Ramos (cell line): ENCODE measurements at regions not wholly inside any gene's neighbourhood (a gene's known extent, or its start where the extent isn't known, plus 50 kb on each side); places are given as distances from the start of the nearest gene placed in this dataset.

Experiments
- in situ Hi-C: fragments of 300-500 bp; cut with MboI; formaldehyde crosslinking; loops from one replicate; pipeline ENCODE4 v1.14.3; 2022; ENCODE audit warnings: low sequenced_read_pairs; ENCODE audit not compliant: unreplicated experiment

- in situ Hi-C loops: no loop called here
Measured at GRCh38 chr5:124996023-124996763, 249.8 kb upstream of the ZNF608 start.

GRCh38 chr5:124996764-124997077 lies 250.3 kb upstream of the ZNF608 start:
- in situ Hi-C loops: no loop called here

GRCh38 chr5:124997186-124997893 lies 250.9 kb upstream of the ZNF608 start:
- in situ Hi-C loops: no loop called here

- in situ Hi-C loops: no loop called here
Measured at GRCh38 chr5:124998520-124998919, 252.1 kb upstream of the ZNF608 start.

- in situ Hi-C loops: loop anchor here (10.0 kb wide), 1 partner anchor 258 kb away; the partner anchor contains the start of gene ZNF608
Measured at GRCh38 chr5:125002727-125003598, 256.5 kb upstream of the ZNF608 start.

GRCh38 chr5:125004009-125004408 lies 257.6 kb upstream of the ZNF608 start:
- in situ Hi-C loops: loop anchor here (10.0 kb wide), 1 partner anchor 259 kb away; the partner anchor contains the start of gene ZNF608

GRCh38 chr5:125005266-125005665 lies 258.8 kb upstream of the ZNF608 start:
- in situ Hi-C loops: loop anchor here (10.0 kb wide), 1 partner anchor 260 kb away; the partner anchor contains the start of gene ZNF608

- in situ Hi-C loops: loop anchor here (10.0 kb wide), 1 partner anchor 261 kb away; the partner anchor contains the start of gene ZNF608
Measured at GRCh38 chr5:125006011-125006685, 259.7 kb upstream of the ZNF608 start.

GRCh38 chr5:125010356-125010755 lies 263.9 kb upstream of the ZNF608 start:
- in situ Hi-C loops: no loop called here

GRCh38 chr5:125011014-125011413 lies 264.6 kb upstream of the ZNF608 start:
- in situ Hi-C loops: no loop called here

GRCh38 chr5:125011419-125011818 lies 265.0 kb upstream of the ZNF608 start:
- in situ Hi-C loops: no loop called here

- in situ Hi-C loops: no loop called here
Measured at GRCh38 chr5:125011947-125012346, 265.5 kb upstream of the ZNF608 start.

- in situ Hi-C loops: no loop called here
Measured at GRCh38 chr5:125012727-125013451, 266.4 kb upstream of the ZNF608 start.

GRCh38 chr5:125014202-125014601 lies 267.8 kb upstream of the ZNF608 start:
- in situ Hi-C loops: no loop called here

- in situ Hi-C loops: no loop called here
Measured at GRCh38 chr5:125017796-125018195, 271.4 kb upstream of the ZNF608 start.

GRCh38 chr5:125023673-125024072 lies 277.2 kb upstream of the ZNF608 start:
- in situ Hi-C loops: no loop called here

GRCh38 chr5:125026867-125027731 lies 280.7 kb upstream of the ZNF608 start:
- in situ Hi-C loops: no loop called here

- in situ Hi-C loops: no loop called here
Measured at GRCh38 chr5:125032286-125032685, 285.8 kb upstream of the ZNF608 start.

- in situ Hi-C loops: no loop called here
Measured at GRCh38 chr5:125033602-125034001, 287.2 kb upstream of the ZNF608 start.
